GM12801 (cell line): ENCODE measurements at regions not wholly inside any gene's neighbourhood (a gene's known extent, or its start where the extent isn't known, plus 50 kb on each side); places are given as distances from the start of the nearest gene placed in this dataset.

Experiments used
- CTCF ChIP-seq: IDR thresholded peaks from one replicate; pipeline ENCODE4 v1.5.1; 2011; ENCODE audit warnings: control low read depth; ENCODE audit not compliant: insufficient read length; ENCODE audit errors: extremely low read depth

- TF ChIP-seq CTCF: no peak
Observed at GRCh38 chr12:17142856-17143255, 536.9 kb upstream of the LMO3 start.

GRCh38 chr12:17139931-17140330 lies 534.0 kb upstream of the LMO3 start:
- TF ChIP-seq CTCF: no peak

- TF ChIP-seq CTCF: no peak
Observed at GRCh38 chr12:17137396-17137795, 531.4 kb upstream of the LMO3 start.

- TF ChIP-seq CTCF: no peak
Observed at GRCh38 chr12:17134315-17134714, 528.4 kb upstream of the LMO3 start.

GRCh38 chr12:17132336-17132735 lies 526.4 kb upstream of the LMO3 start:
- no peak for TF ChIP-seq CTCF

GRCh38 chr12:17110316-17110715 lies 504.4 kb upstream of the LMO3 start:
- TF ChIP-seq CTCF: no peak

- TF ChIP-seq CTCF: no peak
Observed at GRCh38 chr12:17108877-17109541, 503.0 kb upstream of the LMO3 start.

GRCh38 chr12:17104801-17105200 lies 498.8 kb upstream of the LMO3 start:
- TF ChIP-seq CTCF: no peak
